ENCODE measurements at regions not wholly inside any gene's neighbourhood (a gene's known extent, or its start where the extent isn't known, plus 50 kb on each side); places are given as distances from the start of the nearest gene placed in this dataset.
"Not testable (repeated sequence)": the region's sequence is repeated elsewhere in the genome, so short reads cannot be mapped to it uniquely, and the experiment has no call there.

- not testable (repeated sequence) for TF ChIP-seq CTCF (IDR thresholded peaks at IDR 0.05; ENCODE audit: control extremely low read depth in 1 of 3, insufficient read depth in 1 of 3, low read depth in 1 of 3, low read length in 3 of 3); ATF3 (IDR thresholded peaks at IDR 0.05; ENCODE audit: insufficient read depth, low read depth, low read length); NRF1 (IDR thresholded peaks at IDR 0.05; ENCODE audit: low read depth, low read length); RXRA (IDR thresholded peaks at IDR 0.05; ENCODE audit: insufficient read depth, low read depth, low read length); RBBP5 (IDR thresholded peaks at IDR 0.05; ENCODE audit: borderline replicate concordance, low read depth, low read length)
- TF ChIP-seq, protein P1, sequence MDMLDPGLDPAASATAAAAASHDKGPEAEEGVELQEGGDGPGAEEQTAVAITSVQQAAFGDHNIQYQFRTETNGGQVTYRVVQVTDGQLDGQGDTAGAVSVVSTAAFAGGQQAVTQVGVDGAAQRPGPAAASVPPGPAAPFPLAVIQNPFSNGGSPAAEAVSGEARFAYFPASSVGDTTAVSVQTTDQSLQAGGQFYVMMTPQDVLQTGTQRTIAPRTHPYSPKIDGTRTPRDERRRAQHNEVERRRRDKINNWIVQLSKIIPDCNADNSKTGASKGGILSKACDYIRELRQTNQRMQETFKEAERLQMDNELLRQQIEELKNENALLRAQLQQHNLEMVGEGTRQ (IDR thresholded peaks at IDR 0.05; ENCODE audit: low read length): not testable (repeated sequence)
These were observed 89.4 kb upstream of the UXS1 start for GRCh38 chr2:106283228-106284152.
